ENCODE measurements at regions not wholly inside any gene's neighbourhood (a gene's known extent, or its start where the extent isn't known, plus 50 kb on each side); places are given as distances from the start of the nearest gene placed in this dataset.
"Not testable (repeated sequence)": the region's sequence is repeated elsewhere in the genome, so short reads cannot be mapped to it uniquely, and the experiment has no call there.

- H3K27ac Mint-ChIP-seq; H3K27me3 Mint-ChIP-seq; ATAC-seq (ENCODE audit: poor library complexity); H3K4me3 ChIP-seq (ENCODE audit: low read length); H3K4me1 ChIP-seq (ENCODE audit: insufficient read depth, low read length); DNase-seq; H3K36me3 ChIP-seq (ENCODE audit: insufficient read depth, low read length); H3K27ac ChIP-seq (ENCODE audit: low read depth in 1 of 2, low read length in 2 of 2); H3K4me1 Mint-ChIP-seq (ENCODE audit: low read depth); H3K4me3 Mint-ChIP-seq; H3K9me3 Mint-ChIP-seq; H3K36me3 Mint-ChIP-seq (ENCODE audit: low read depth); H3K9me3 ChIP-seq (ENCODE audit: control insufficient read depth in 1 of 2, insufficient read depth in 1 of 2, low read length in 2 of 2); H3K27me3 ChIP-seq (ENCODE audit: control insufficient read depth in 1 of 2, insufficient read depth in 2 of 2, low read length in 2 of 2); intact Hi-C loops (cut with DNase I, micrococcal nuclease); CTCF ChIA-PET; POLR2A ChIA-PET: not testable (repeated sequence)
These were observed 68.7 kb downstream of the RBMY1F start for GRCh38 chrY:22113990-22114389.

GRCh38 chrY:22108165-22108564 is 74.6 kb downstream of the RBMY1F start:
- H3K9me3 ChIP-seq (ENCODE audit: control insufficient read depth in 1 of 2, insufficient read depth in 1 of 2, low read length in 2 of 2); ATAC-seq (ENCODE audit: poor library complexity); intact Hi-C loops (cut with DNase I, micrococcal nuclease); H3K36me3 Mint-ChIP-seq (ENCODE audit: low read depth); H3K27me3 ChIP-seq (ENCODE audit: control insufficient read depth in 1 of 2, insufficient read depth in 2 of 2, low read length in 2 of 2); H3K4me3 ChIP-seq (ENCODE audit: low read length); H3K4me1 Mint-ChIP-seq (ENCODE audit: low read depth); H3K4me1 ChIP-seq (ENCODE audit: insufficient read depth, low read length); POLR2A ChIA-PET; H3K36me3 ChIP-seq (ENCODE audit: insufficient read depth, low read length); H3K9me3 Mint-ChIP-seq; CTCF ChIA-PET; DNase-seq; H3K27me3 Mint-ChIP-seq; H3K27ac Mint-ChIP-seq; H3K4me3 Mint-ChIP-seq; H3K27ac ChIP-seq (ENCODE audit: low read depth in 1 of 2, low read length in 2 of 2): not testable (repeated sequence)

- H3K27ac ChIP-seq (ENCODE audit: low read depth in 1 of 2, low read length in 2 of 2); POLR2A ChIA-PET; H3K4me1 ChIP-seq (ENCODE audit: insufficient read depth, low read length); H3K27me3 ChIP-seq (ENCODE audit: control insufficient read depth in 1 of 2, insufficient read depth in 2 of 2, low read length in 2 of 2); H3K27me3 Mint-ChIP-seq; H3K4me3 ChIP-seq (ENCODE audit: low read length); ATAC-seq (ENCODE audit: poor library complexity); intact Hi-C loops (cut with DNase I, micrococcal nuclease); H3K36me3 Mint-ChIP-seq (ENCODE audit: low read depth); DNase-seq; H3K4me3 Mint-ChIP-seq; H3K36me3 ChIP-seq (ENCODE audit: insufficient read depth, low read length); H3K9me3 ChIP-seq (ENCODE audit: control insufficient read depth in 1 of 2, insufficient read depth in 1 of 2, low read length in 2 of 2); H3K4me1 Mint-ChIP-seq (ENCODE audit: low read depth); CTCF ChIA-PET; H3K27ac Mint-ChIP-seq; H3K9me3 Mint-ChIP-seq: not testable (repeated sequence)
These were observed 81.2 kb downstream of the RBMY1F start for GRCh38 chrY:22101547-22101946.

- H3K4me3 ChIP-seq (ENCODE audit: low read length); H3K36me3 Mint-ChIP-seq (ENCODE audit: low read depth); H3K9me3 ChIP-seq (ENCODE audit: control insufficient read depth in 1 of 2, insufficient read depth in 1 of 2, low read length in 2 of 2); ATAC-seq (ENCODE audit: poor library complexity); POLR2A ChIA-PET; H3K27ac ChIP-seq (ENCODE audit: low read depth in 1 of 2, low read length in 2 of 2); H3K27me3 ChIP-seq (ENCODE audit: control insufficient read depth in 1 of 2, insufficient read depth in 2 of 2, low read length in 2 of 2); H3K36me3 ChIP-seq (ENCODE audit: insufficient read depth, low read length); H3K9me3 Mint-ChIP-seq; CTCF ChIA-PET; intact Hi-C loops (cut with DNase I, micrococcal nuclease); H3K27me3 Mint-ChIP-seq; H3K4me1 Mint-ChIP-seq (ENCODE audit: low read depth); DNase-seq; H3K4me1 ChIP-seq (ENCODE audit: insufficient read depth, low read length); H3K27ac Mint-ChIP-seq; H3K4me3 Mint-ChIP-seq: not testable (repeated sequence)
These were observed 85.4 kb downstream of the RBMY1F start for GRCh38 chrY:22097310-22097709.

- CTCF ChIA-PET; H3K27me3 ChIP-seq (ENCODE audit: control insufficient read depth in 1 of 2, insufficient read depth in 2 of 2, low read length in 2 of 2); H3K9me3 ChIP-seq (ENCODE audit: control insufficient read depth in 1 of 2, insufficient read depth in 1 of 2, low read length in 2 of 2); H3K36me3 Mint-ChIP-seq (ENCODE audit: low read depth); H3K4me3 ChIP-seq (ENCODE audit: low read length); H3K27ac Mint-ChIP-seq; H3K9me3 Mint-ChIP-seq; H3K4me1 ChIP-seq (ENCODE audit: insufficient read depth, low read length); H3K27me3 Mint-ChIP-seq; H3K4me3 Mint-ChIP-seq; DNase-seq; POLR2A ChIA-PET; intact Hi-C loops (cut with DNase I, micrococcal nuclease); H3K27ac ChIP-seq (ENCODE audit: low read depth in 1 of 2, low read length in 2 of 2); H3K36me3 ChIP-seq (ENCODE audit: insufficient read depth, low read length); H3K4me1 Mint-ChIP-seq (ENCODE audit: low read depth): not testable (repeated sequence)
- peak; percentile 93 for ATAC-seq (ENCODE audit: poor library complexity)
These were observed 96.6 kb downstream of the RBMY1F start for GRCh38 chrY:22085975-22086645.

GRCh38 chrY:22072270-22072669 is 110.5 kb downstream of the RBMY1F start:
- POLR2A ChIA-PET; H3K4me1 Mint-ChIP-seq (ENCODE audit: low read depth); H3K36me3 ChIP-seq (ENCODE audit: insufficient read depth, low read length); H3K27me3 ChIP-seq (ENCODE audit: control insufficient read depth in 1 of 2, insufficient read depth in 2 of 2, low read length in 2 of 2); H3K4me1 ChIP-seq (ENCODE audit: insufficient read depth, low read length); ATAC-seq (ENCODE audit: poor library complexity); H3K36me3 Mint-ChIP-seq (ENCODE audit: low read depth); H3K4me3 Mint-ChIP-seq; CTCF ChIA-PET; H3K4me3 ChIP-seq (ENCODE audit: low read length); H3K9me3 ChIP-seq (ENCODE audit: control insufficient read depth in 1 of 2, insufficient read depth in 1 of 2, low read length in 2 of 2); H3K27ac Mint-ChIP-seq; H3K9me3 Mint-ChIP-seq; intact Hi-C loops (cut with DNase I, micrococcal nuclease); H3K27ac ChIP-seq (ENCODE audit: low read depth in 1 of 2, low read length in 2 of 2); DNase-seq; H3K27me3 Mint-ChIP-seq: not testable (repeated sequence)

- H3K4me3 Mint-ChIP-seq; H3K27me3 Mint-ChIP-seq; POLR2A ChIA-PET; DNase-seq; H3K4me3 ChIP-seq (ENCODE audit: low read length); H3K27ac ChIP-seq (ENCODE audit: low read depth in 1 of 2, low read length in 2 of 2); H3K36me3 Mint-ChIP-seq (ENCODE audit: low read depth); H3K4me1 ChIP-seq (ENCODE audit: insufficient read depth, low read length); H3K27me3 ChIP-seq (ENCODE audit: control insufficient read depth in 1 of 2, insufficient read depth in 2 of 2, low read length in 2 of 2); H3K9me3 Mint-ChIP-seq; H3K27ac Mint-ChIP-seq; H3K36me3 ChIP-seq (ENCODE audit: insufficient read depth, low read length); intact Hi-C loops (cut with DNase I, micrococcal nuclease); H3K9me3 ChIP-seq (ENCODE audit: control insufficient read depth in 1 of 2, insufficient read depth in 1 of 2, low read length in 2 of 2); CTCF ChIA-PET; H3K4me1 Mint-ChIP-seq (ENCODE audit: low read depth); ATAC-seq (ENCODE audit: poor library complexity): not testable (repeated sequence)
These were observed 122.6 kb downstream of the RBMY1F start for GRCh38 chrY:22060149-22060548.
